ENCODE measurements at regions not wholly inside any gene's neighbourhood (a gene's known extent, or its start where the extent isn't known, plus 50 kb on each side); places are given as distances from the start of the nearest gene placed in this dataset.

GRCh38 chr3:43163895-43164493 lies 58.1 kb upstream of the POMGNT2 start:
- no peak for TF ChIP-seq CTCF (conservative IDR thresholded peaks at IDR 0.05; ENCODE audit: low read depth, low read length)
- no peak for TF ChIP-seq EZH2 (IDR thresholded peaks at IDR 0.05; ENCODE audit: borderline replicate concordance, low read depth, low read length, poor library complexity, severe bottlenecking)

GRCh38 chr3:43162230-43163084 lies 56.6 kb upstream of the POMGNT2 start:
- POLR2A ChIA-PET (ENCODE audit: low non-redundant PET), result no interaction called here
- BruUV-seq (replicated peaks), result no TSS peak
- Histone ChIP-seq H3K27me3 (replicated peaks; ENCODE audit: insufficient read depth, low read depth, low read length, poor library complexity) (no peaks in the 10 kb centered on the region), H3K36me3 (ENCODE audit: insufficient read depth, low read length, poor library complexity, severe bottlenecking) (no peaks in the 10 kb centered on the region), H3K27ac (ENCODE audit: low read depth, low read length, poor library complexity, severe bottlenecking) (no peak overlapping the region), H3K4me1 (ENCODE audit: insufficient read depth, low read length, poor library complexity, severe bottlenecking) (no peaks in the 10 kb centered on the region), H3K4me3 (ENCODE audit: low read depth, low read length, poor library complexity, severe bottlenecking) (no peak overlapping the region), H3K9me3 (ENCODE audit: low read depth, low read length, poor library complexity, severe bottlenecking) (no peaks in the 10 kb centered on the region)
- TF ChIP-seq EZH2 (IDR thresholded peaks at IDR 0.05; ENCODE audit: borderline replicate concordance, low read depth, low read length, poor library complexity, severe bottlenecking), result no peak
- peak; percentile 44 for TF ChIP-seq CTCF (conservative IDR thresholded peaks at IDR 0.05; ENCODE audit: low read depth, low read length)
- intact Hi-C loops (cut with micrococcal nuclease; ENCODE audit: unreplicated experiment), result loop anchor here (5.0 kb wide), 1 partner anchor 215 kb away; no protein-coding TSS in a partner anchor
- CTCF ChIA-PET, result no interaction called here
- DNase-seq (ENCODE audit: low spot score), result peak; percentile 23

More at GRCh38 chr3:43163895-43164493, 58.1 kb upstream of the POMGNT2 start:
- intact Hi-C loops (cut with micrococcal nuclease; ENCODE audit: unreplicated experiment), result loop anchor here (5.0 kb wide), 1 partner anchor 213 kb away; no protein-coding TSS in a partner anchor
- ChIA-PET CTCF (no interaction called here), POLR2A (ENCODE audit: low non-redundant PET) (no interaction called here)
- Histone ChIP-seq H3K4me1 (ENCODE audit: insufficient read depth, low read length, poor library complexity, severe bottlenecking) (no peaks in the 10 kb centered on the region), H3K9me3 (ENCODE audit: low read depth, low read length, poor library complexity, severe bottlenecking) (no peaks in the 10 kb centered on the region), H3K4me3 (ENCODE audit: low read depth, low read length, poor library complexity, severe bottlenecking) (no peak overlapping the region), H3K27me3 (replicated peaks; ENCODE audit: insufficient read depth, low read depth, low read length, poor library complexity) (no peaks in the 10 kb centered on the region), H3K27ac (ENCODE audit: low read depth, low read length, poor library complexity, severe bottlenecking) (no peak overlapping the region), H3K36me3 (ENCODE audit: insufficient read depth, low read length, poor library complexity, severe bottlenecking) (no peaks in the 10 kb centered on the region)
- no peak for DNase-seq (ENCODE audit: low spot score)
- BruUV-seq (replicated peaks), result no TSS peak

- POLR2A ChIA-PET (ENCODE audit: low non-redundant PET), result no interaction called here
- no peak for DNase-seq (ENCODE audit: low spot score)
- Histone ChIP-seq H3K27me3 (replicated peaks; ENCODE audit: insufficient read depth, low read depth, low read length, poor library complexity) (no peaks in the 10 kb centered on the region), H3K4me3 (ENCODE audit: low read depth, low read length, poor library complexity, severe bottlenecking) (no peak overlapping the region), H3K27ac (ENCODE audit: low read depth, low read length, poor library complexity, severe bottlenecking) (no peak overlapping the region), H3K4me1 (ENCODE audit: insufficient read depth, low read length, poor library complexity, severe bottlenecking) (no peaks in the 10 kb centered on the region), H3K36me3 (ENCODE audit: insufficient read depth, low read length, poor library complexity, severe bottlenecking) (no peaks in the 10 kb centered on the region), H3K9me3 (ENCODE audit: low read depth, low read length, poor library complexity, severe bottlenecking) (no peaks in the 10 kb centered on the region)
- intact Hi-C loops (cut with micrococcal nuclease; ENCODE audit: unreplicated experiment), result loop anchor here (5.0 kb wide), 1 partner anchor 216 kb away; no protein-coding TSS in a partner anchor
- CTCF ChIA-PET, result no interaction called here
- BruUV-seq (replicated peaks), result no TSS peak
- TF ChIP-seq EZH2 (IDR thresholded peaks at IDR 0.05; ENCODE audit: borderline replicate concordance, low read depth, low read length, poor library complexity, severe bottlenecking) (no peak), CTCF (conservative IDR thresholded peaks at IDR 0.05; ENCODE audit: low read depth, low read length) (no peak)
Observed at GRCh38 chr3:43161684-43162229, 55.9 kb upstream of the POMGNT2 start.

All from A673 (cell line).